GM23338 (cell line): ENCODE measurements at regions not wholly inside any gene's neighbourhood (a gene's known extent, or its start where the extent isn't known, plus 50 kb on each side); places are given as distances from the start of the nearest gene placed in this dataset.

ENCODE experiments used
- ETS1 ChIP-seq: IDR thresholded peaks from 2 replicates; pipeline ENCODE4 v1.6.1; 2016; ENCODE audit warnings: antibody characterized with exemption
- EZH2 ChIP-seq: fragments of 200-600 bp; sonication (generic); IDR thresholded peaks from one replicate; pipeline ENCODE4 v1.8.0; 2017; ENCODE audit warnings: antibody characterized with exemption, mild to moderate bottlenecking, low read depth; ENCODE audit not compliant: unreplicated experiment
- POLR2AphosphoS5 ChIP-seq: IDR thresholded peaks from 2 replicates; pipeline ENCODE4 v1.6.1; 2016; ENCODE audit warnings: antibody characterized with exemption, low read depth
- TF ChIP-seq, protein P1 (sequence below), 2 experiments: fragments of 200-600 bp in 1 of 2; sonication (generic) in 1 of 2; conservative IDR thresholded peaks; 2 replicates each; pipeline versions ENCODE4 v1.5.1 to v1.6.1; 2016 to 2017; ENCODE audit warnings: antibody characterized with exemption in 2 of 2, low read depth in 2 of 2, mild to moderate bottlenecking in 2 of 2, moderate library complexity in 1 of 2

- no peak for TF ChIP-seq POLR2AphosphoS5
- TF ChIP-seq, protein P1, sequence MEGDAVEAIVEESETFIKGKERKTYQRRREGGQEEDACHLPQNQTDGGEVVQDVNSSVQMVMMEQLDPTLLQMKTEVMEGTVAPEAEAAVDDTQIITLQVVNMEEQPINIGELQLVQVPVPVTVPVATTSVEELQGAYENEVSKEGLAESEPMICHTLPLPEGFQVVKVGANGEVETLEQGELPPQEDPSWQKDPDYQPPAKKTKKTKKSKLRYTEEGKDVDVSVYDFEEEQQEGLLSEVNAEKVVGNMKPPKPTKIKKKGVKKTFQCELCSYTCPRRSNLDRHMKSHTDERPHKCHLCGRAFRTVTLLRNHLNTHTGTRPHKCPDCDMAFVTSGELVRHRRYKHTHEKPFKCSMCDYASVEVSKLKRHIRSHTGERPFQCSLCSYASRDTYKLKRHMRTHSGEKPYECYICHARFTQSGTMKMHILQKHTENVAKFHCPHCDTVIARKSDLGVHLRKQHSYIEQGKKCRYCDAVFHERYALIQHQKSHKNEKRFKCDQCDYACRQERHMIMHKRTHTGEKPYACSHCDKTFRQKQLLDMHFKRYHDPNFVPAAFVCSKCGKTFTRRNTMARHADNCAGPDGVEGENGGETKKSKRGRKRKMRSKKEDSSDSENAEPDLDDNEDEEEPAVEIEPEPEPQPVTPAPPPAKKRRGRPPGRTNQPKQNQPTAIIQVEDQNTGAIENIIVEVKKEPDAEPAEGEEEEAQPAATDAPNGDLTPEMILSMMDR (conservative IDR thresholded peaks at IDR 0.05; ENCODE audit: low read depth in 2 of 2), result no peak
- no peak for TF ChIP-seq EZH2
- TF ChIP-seq ETS1, result no peak
Measured at GRCh38 chr12:24489939-24490338, 459.0 kb downstream of the BCAT1 start.
